Neural cell (in vitro differentiated cells): ENCODE measurements at regions not wholly inside any gene's neighbourhood (a gene's known extent, or its start where the extent isn't known, plus 50 kb on each side); places are given as distances from the start of the nearest gene placed in this dataset.

Source experiments
- H2AFZ ChIP-seq: fragments of 200-600, 300-800 bp; sonication (generic), shearing (Covaris generic); 2 replicates; pipeline ENCODE4 v1.6.0; 2014; ENCODE audit warnings: low read depth, mild to moderate bottlenecking, antibody characterized with exemption, low read length, moderate library complexity
- H3F3A ChIP-seq: fragments of 200-600 bp; shearing (Covaris generic); 2 replicates; pipeline ENCODE4 v1.6.1; 2016; ENCODE audit warnings: mild to moderate bottlenecking, moderate library complexity, mixed read lengths, antibody characterized with exemption, low read length; ENCODE audit not compliant: insufficient read depth, poor library complexity, severe bottlenecking
- H3K27ac ChIP-seq: fragments of 200-600, 300-800 bp; sonication (generic), shearing (Covaris generic); 2 replicates; pipeline ENCODE4 v1.5.1; 2014; ENCODE audit warnings: mild to moderate bottlenecking, low read length, moderate library complexity
- H3K27me3 ChIP-seq: fragments of 300-800, 200-600 bp; sonication (generic), shearing (Covaris generic); 2 replicates; pipeline ENCODE4 v1.6.0; 2014; ENCODE audit warnings: mild to moderate bottlenecking, low read depth, low read length, moderate library complexity; ENCODE audit not compliant: insufficient read depth
- H3K36me3 ChIP-seq: fragments of 300-800, 200-600 bp; sonication (generic), shearing (Covaris generic); 2 replicates; pipeline ENCODE4 v1.5.1; 2014; ENCODE audit warnings: mild to moderate bottlenecking, antibody characterized with exemption, low read length, moderate library complexity; ENCODE audit not compliant: insufficient read depth
- H3K4me2 ChIP-seq: fragments of 300-800, 200-600 bp; sonication (generic), shearing (Covaris generic); 2 replicates; pipeline ENCODE4 v1.6.0; 2014; ENCODE audit warnings: mild to moderate bottlenecking, low read length
- H3K4me3 ChIP-seq: fragments of 300-800, 200-600 bp; sonication (generic), shearing (Covaris generic); 2 replicates; pipeline ENCODE4 v1.5.1; 2014; ENCODE audit warnings: mild to moderate bottlenecking, low read length, moderate library complexity
- H3K79me2 ChIP-seq: fragments of 200-600 bp; shearing (Covaris generic); replicated peaks from 2 replicates; pipeline ENCODE4 v1.6.0; 2014; ENCODE audit warnings: mild to moderate bottlenecking, low read length, moderate library complexity; ENCODE audit not compliant: insufficient read depth
- H3K9ac ChIP-seq: fragments of 300-800, 200-600 bp; sonication (generic), shearing (Covaris generic); 2 replicates; pipeline ENCODE4 v1.6.1; 2016; ENCODE audit warnings: mild to moderate bottlenecking, low read length, mixed read lengths
- H3K9me2 ChIP-seq: fragments of 200-600 bp; shearing (Covaris generic); 2 replicates; pipeline ENCODE4 v1.6.1; 2016; ENCODE audit warnings: mild to moderate bottlenecking, low read length, mixed read lengths; ENCODE audit not compliant: insufficient read depth
- H3K9me3 ChIP-seq: fragments of 200-600, 300-800 bp; sonication (generic), shearing (Covaris generic); 2 replicates; pipeline ENCODE4 v1.6.1; 2016; ENCODE audit warnings: mild to moderate bottlenecking, mixed run types, low read length, moderate library complexity, mixed read lengths
- H4K20me1 ChIP-seq: fragments of 200-600 bp; shearing (Covaris generic); 2 replicates; pipeline ENCODE4 v1.6.1; 2016; ENCODE audit warnings: mild to moderate bottlenecking, mixed run types; ENCODE audit not compliant: insufficient read depth
- EP300 ChIP-seq: fragments of 450-650 bp; conservative IDR thresholded peaks from 2 replicates; pipeline ENCODE4 v1.6.1; 2014; ENCODE audit warnings: antibody characterized with exemption, mild to moderate bottlenecking, moderate library complexity; ENCODE audit not compliant: poor library complexity, severe bottlenecking
- EZH2 ChIP-seq: fragments of 200-600, 300-800 bp; shearing (Covaris generic), sonication (generic); IDR thresholded peaks from 2 replicates; pipeline ENCODE4 v1.6.1; 2014; ENCODE audit warnings: antibody characterized with exemption, low read length, borderline replicate concordance, mild to moderate bottlenecking; ENCODE audit not compliant: insufficient read depth, poor library complexity, severe bottlenecking
- MXI1 ChIP-seq: fragments of 450-650 bp; conservative IDR thresholded peaks from 2 replicates; pipeline ENCODE4 v1.6.1; 2014; ENCODE audit warnings: antibody characterized with exemption, mild to moderate bottlenecking; ENCODE audit not compliant: poor library complexity, severe bottlenecking
- POLR2AphosphoS5 ChIP-seq: IDR thresholded peaks from 2 replicates; pipeline ENCODE4 v1.6.1; 2012
- RAD21 ChIP-seq: fragments of 450-650 bp; conservative IDR thresholded peaks from 2 replicates; pipeline ENCODE4 v1.6.1; 2014; ENCODE audit warnings: antibody characterized with exemption, mild to moderate bottlenecking, moderate library complexity
- SMC3 ChIP-seq: fragments of 450-650 bp; conservative IDR thresholded peaks from 2 replicates; pipeline ENCODE4 v1.6.1; 2014; ENCODE audit warnings: antibody characterized with exemption, mild to moderate bottlenecking, moderate library complexity; ENCODE audit not compliant: poor library complexity
- TAF1 ChIP-seq: IDR thresholded peaks from 2 replicates; pipeline ENCODE4 v1.6.1; 2012; ENCODE audit warnings: low read depth
- TF ChIP-seq, protein P1 (sequence below): fragments of 450-650 bp; IDR thresholded peaks from 2 replicates; pipeline ENCODE4 v1.5.1; 2014; ENCODE audit warnings: antibody characterized with exemption, mild to moderate bottlenecking, moderate library complexity; ENCODE audit not compliant: poor library complexity, severe bottlenecking
- TF ChIP-seq, protein P2 (sequence below): IDR thresholded peaks from 2 replicates; pipeline ENCODE4 v1.6.1; 2012; ENCODE audit warnings: borderline replicate concordance

DNA sequence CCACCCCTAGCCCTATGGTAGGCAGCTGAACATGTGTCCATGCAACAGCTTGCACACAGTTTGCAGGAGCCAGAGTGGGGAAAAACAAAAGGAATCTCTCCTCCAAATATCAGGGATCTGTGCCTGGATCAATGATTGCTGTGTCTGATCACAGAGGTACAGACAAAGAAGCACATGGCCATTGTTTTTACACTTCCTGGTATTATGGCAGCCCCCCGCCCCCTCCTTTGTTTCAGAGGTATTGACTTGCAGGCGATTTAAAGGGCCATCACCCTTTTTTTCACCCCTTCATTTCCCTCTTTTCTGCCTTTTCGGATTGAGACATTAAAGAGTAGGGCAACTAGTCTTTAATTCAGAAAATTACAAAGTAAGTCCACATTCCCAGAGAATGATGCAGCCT lies 453.0 kb upstream of the LUZP2 start:
- H3K9ac ChIP-seq: no peak overlapping the region
- H3K36me3 ChIP-seq: no peaks in the 10 kb centered on the region
- TF ChIP-seq SMC3: no peak
- no peak for TF ChIP-seq RAD21
- TF ChIP-seq EZH2: no peak
- H3K9me2 ChIP-seq: no peaks in the 10 kb centered on the region
- H3K4me2 ChIP-seq: no peak overlapping the region
- H3K9me3 ChIP-seq: no peaks in the 10 kb centered on the region
- H3K79me2 ChIP-seq: no peaks in the 10 kb centered on the region
- no peak overlapping the region for H3K4me3 ChIP-seq
- H3K27me3 ChIP-seq: no peaks in the 10 kb centered on the region
- H2AFZ ChIP-seq: no peak overlapping the region
- no peaks in the 10 kb centered on the region for H3F3A ChIP-seq
- no peaks in the 10 kb centered on the region for H4K20me1 ChIP-seq
- H3K27ac ChIP-seq: no peak overlapping the region

DNA sequence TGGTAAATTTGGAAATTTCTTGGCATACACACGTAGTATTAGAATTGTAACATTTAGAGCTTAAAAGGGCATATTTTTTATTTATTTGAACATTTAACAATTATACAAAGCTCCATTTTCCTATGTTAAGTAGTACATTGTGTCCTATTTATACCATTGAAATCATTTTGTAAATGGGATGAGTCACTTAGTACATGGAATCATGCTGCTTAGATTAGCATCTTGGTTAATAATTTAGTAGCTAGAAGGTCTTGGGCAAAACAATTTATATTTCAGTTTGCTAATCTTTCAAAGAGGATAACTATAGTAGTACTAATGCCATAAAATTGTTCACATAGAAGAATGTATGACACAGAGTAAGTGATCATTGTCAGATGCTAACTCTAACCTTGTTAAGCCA lies 450.1 kb upstream of the LUZP2 start:
- H3K36me3 ChIP-seq: no peaks in the 10 kb centered on the region
- no peaks in the 10 kb centered on the region for H4K20me1 ChIP-seq
- no peak overlapping the region for H3K4me3 ChIP-seq
- no peak overlapping the region for H3K4me2 ChIP-seq
- H2AFZ ChIP-seq: no peak overlapping the region
- H3K27me3 ChIP-seq: no peaks in the 10 kb centered on the region
- no peaks in the 10 kb centered on the region for H3K79me2 ChIP-seq
- no peak for TF ChIP-seq POLR2AphosphoS5
- no peak for TF ChIP-seq TAF1
- no peak for TF ChIP-seq SMC3
- TF ChIP-seq EZH2: no peak
- TF ChIP-seq, protein P1, sequence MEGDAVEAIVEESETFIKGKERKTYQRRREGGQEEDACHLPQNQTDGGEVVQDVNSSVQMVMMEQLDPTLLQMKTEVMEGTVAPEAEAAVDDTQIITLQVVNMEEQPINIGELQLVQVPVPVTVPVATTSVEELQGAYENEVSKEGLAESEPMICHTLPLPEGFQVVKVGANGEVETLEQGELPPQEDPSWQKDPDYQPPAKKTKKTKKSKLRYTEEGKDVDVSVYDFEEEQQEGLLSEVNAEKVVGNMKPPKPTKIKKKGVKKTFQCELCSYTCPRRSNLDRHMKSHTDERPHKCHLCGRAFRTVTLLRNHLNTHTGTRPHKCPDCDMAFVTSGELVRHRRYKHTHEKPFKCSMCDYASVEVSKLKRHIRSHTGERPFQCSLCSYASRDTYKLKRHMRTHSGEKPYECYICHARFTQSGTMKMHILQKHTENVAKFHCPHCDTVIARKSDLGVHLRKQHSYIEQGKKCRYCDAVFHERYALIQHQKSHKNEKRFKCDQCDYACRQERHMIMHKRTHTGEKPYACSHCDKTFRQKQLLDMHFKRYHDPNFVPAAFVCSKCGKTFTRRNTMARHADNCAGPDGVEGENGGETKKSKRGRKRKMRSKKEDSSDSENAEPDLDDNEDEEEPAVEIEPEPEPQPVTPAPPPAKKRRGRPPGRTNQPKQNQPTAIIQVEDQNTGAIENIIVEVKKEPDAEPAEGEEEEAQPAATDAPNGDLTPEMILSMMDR: no peak
- TF ChIP-seq, protein P2, sequence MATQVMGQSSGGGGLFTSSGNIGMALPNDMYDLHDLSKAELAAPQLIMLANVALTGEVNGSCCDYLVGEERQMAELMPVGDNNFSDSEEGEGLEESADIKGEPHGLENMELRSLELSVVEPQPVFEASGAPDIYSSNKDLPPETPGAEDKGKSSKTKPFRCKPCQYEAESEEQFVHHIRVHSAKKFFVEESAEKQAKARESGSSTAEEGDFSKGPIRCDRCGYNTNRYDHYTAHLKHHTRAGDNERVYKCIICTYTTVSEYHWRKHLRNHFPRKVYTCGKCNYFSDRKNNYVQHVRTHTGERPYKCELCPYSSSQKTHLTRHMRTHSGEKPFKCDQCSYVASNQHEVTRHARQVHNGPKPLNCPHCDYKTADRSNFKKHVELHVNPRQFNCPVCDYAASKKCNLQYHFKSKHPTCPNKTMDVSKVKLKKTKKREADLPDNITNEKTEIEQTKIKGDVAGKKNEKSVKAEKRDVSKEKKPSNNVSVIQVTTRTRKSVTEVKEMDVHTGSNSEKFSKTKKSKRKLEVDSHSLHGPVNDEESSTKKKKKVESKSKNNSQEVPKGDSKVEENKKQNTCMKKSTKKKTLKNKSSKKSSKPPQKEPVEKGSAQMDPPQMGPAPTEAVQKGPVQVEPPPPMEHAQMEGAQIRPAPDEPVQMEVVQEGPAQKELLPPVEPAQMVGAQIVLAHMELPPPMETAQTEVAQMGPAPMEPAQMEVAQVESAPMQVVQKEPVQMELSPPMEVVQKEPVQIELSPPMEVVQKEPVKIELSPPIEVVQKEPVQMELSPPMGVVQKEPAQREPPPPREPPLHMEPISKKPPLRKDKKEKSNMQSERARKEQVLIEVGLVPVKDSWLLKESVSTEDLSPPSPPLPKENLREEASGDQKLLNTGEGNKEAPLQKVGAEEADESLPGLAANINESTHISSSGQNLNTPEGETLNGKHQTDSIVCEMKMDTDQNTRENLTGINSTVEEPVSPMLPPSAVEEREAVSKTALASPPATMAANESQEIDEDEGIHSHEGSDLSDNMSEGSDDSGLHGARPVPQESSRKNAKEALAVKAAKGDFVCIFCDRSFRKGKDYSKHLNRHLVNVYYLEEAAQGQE: no peak
- TF ChIP-seq MXI1: no peak
- no peak for TF ChIP-seq RAD21
- no peak for TF ChIP-seq EP300
- H3K27ac ChIP-seq: no peak overlapping the region
- H3K9me2 ChIP-seq: no peaks in the 10 kb centered on the region
- H3K9ac ChIP-seq: no peak overlapping the region
- no peaks in the 10 kb centered on the region for H3K9me3 ChIP-seq
- H3F3A ChIP-seq: no peaks in the 10 kb centered on the region

DNA sequence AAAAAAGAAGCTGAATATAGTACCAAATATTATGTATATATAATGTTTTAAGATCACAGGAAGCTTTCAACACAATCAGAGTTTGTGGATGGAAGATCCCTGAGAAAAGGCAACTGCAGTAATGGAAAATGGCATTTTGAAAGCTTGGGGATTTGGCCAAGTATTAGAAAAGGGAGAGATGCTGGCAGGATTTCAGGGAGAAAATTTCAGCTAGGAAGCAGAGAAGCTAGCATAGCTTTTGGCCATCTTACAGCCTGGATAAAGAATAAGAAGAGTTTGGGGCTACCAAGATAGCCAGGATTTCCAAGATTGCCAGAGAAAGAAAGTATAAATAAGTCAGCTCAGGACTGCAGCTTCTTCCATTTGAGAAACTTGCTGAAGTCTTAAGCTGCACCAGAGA lies 440.8 kb upstream of the LUZP2 start:
- Histone ChIP-seq H3K4me2 (no peak overlapping the region), H3K36me3 (no peaks in the 10 kb centered on the region), H4K20me1 (no peaks in the 10 kb centered on the region), H3K27ac (no peak overlapping the region), H3K9me3 (no peaks in the 10 kb centered on the region), H3K27me3 (no peaks in the 10 kb centered on the region), H3K9me2 (no peaks in the 10 kb centered on the region), H3K79me2 (no peaks in the 10 kb centered on the region), H3K4me3 (no peak overlapping the region), H2AFZ (no peak overlapping the region), H3F3A (no peaks in the 10 kb centered on the region), H3K9ac (no peak overlapping the region)
- TF ChIP-seq RAD21: no peak
- no peak for TF ChIP-seq EZH2
- no peak for TF ChIP-seq SMC3
- no peak for TF ChIP-seq TAF1
- TF ChIP-seq, protein P2: no peak
- TF ChIP-seq, protein P1: no peak
- no peak for TF ChIP-seq EP300
- TF ChIP-seq MXI1: no peak
- TF ChIP-seq POLR2AphosphoS5: no peak
